GM12864 (cell line): ENCODE measurements at regions not wholly inside any gene's neighbourhood (a gene's known extent, or its start where the extent isn't known, plus 50 kb on each side); places are given as distances from the start of the nearest gene placed in this dataset.

Source experiments
- DNase-seq: peaks from one replicate; pipeline ENCODE4 v3.0.0-alpha.2; 2011; ENCODE audit warnings: low read depth
- H3K4me3 ChIP-seq: 2 replicates; pipeline ENCODE4 v1.5.1; 2011; ENCODE audit warnings: mild to moderate bottlenecking, low read depth, low read length, control low read depth
- TF ChIP-seq, protein P1 (sequence below): IDR thresholded peaks from 2 replicates; pipeline ENCODE4 v1.5.1; 2011; ENCODE audit warnings: low read depth, mild to moderate bottlenecking, moderate library complexity, low read length, control low read depth, inconsistent platforms; ENCODE audit errors: missing control alignments

DNA sequence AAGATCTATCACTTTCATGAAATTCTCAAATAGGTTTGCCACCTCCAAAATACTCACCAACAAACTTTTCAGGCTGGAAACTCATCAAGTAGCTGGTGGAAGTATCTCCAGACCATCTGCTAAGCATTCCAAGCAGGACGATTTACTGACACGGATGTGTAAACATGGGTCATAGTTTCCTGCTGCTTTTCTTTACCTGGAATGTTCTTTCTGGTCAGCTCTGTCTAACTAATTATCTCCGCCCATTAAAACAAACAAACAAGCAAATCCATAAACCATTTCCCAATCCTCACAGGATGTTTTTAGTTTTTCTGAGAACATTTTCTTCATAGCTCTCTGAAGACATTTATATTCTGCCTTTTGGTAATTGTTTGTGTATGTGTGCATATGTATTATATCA lies 397.0 kb downstream of the METTL15 start:
- TF ChIP-seq, protein P1, sequence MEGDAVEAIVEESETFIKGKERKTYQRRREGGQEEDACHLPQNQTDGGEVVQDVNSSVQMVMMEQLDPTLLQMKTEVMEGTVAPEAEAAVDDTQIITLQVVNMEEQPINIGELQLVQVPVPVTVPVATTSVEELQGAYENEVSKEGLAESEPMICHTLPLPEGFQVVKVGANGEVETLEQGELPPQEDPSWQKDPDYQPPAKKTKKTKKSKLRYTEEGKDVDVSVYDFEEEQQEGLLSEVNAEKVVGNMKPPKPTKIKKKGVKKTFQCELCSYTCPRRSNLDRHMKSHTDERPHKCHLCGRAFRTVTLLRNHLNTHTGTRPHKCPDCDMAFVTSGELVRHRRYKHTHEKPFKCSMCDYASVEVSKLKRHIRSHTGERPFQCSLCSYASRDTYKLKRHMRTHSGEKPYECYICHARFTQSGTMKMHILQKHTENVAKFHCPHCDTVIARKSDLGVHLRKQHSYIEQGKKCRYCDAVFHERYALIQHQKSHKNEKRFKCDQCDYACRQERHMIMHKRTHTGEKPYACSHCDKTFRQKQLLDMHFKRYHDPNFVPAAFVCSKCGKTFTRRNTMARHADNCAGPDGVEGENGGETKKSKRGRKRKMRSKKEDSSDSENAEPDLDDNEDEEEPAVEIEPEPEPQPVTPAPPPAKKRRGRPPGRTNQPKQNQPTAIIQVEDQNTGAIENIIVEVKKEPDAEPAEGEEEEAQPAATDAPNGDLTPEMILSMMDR, result no peak
- DNase-seq, result no peak
- H3K4me3 ChIP-seq, result no peak overlapping the region

- no peak for DNase-seq
Measured at GRCh38 chr11:28504555-28505110, 396.4 kb downstream of the METTL15 start.

GRCh38 chr11:28495333-28495732 lies 387.1 kb downstream of the METTL15 start:
- DNase-seq, result no peak
- TF ChIP-seq, protein P1, result no peak
- H3K4me3 ChIP-seq, result no peak overlapping the region

More at GRCh38 chr11:28504555-28505110, 396.4 kb downstream of the METTL15 start:
- H3K4me3 ChIP-seq, result no peak overlapping the region
- TF ChIP-seq, protein P1, result no peak

GRCh38 chr11:28491431-28491830 lies 383.2 kb downstream of the METTL15 start:
- no peak for DNase-seq
- TF ChIP-seq, protein P1, result no peak
- H3K4me3 ChIP-seq, result no peak overlapping the region

DNA sequence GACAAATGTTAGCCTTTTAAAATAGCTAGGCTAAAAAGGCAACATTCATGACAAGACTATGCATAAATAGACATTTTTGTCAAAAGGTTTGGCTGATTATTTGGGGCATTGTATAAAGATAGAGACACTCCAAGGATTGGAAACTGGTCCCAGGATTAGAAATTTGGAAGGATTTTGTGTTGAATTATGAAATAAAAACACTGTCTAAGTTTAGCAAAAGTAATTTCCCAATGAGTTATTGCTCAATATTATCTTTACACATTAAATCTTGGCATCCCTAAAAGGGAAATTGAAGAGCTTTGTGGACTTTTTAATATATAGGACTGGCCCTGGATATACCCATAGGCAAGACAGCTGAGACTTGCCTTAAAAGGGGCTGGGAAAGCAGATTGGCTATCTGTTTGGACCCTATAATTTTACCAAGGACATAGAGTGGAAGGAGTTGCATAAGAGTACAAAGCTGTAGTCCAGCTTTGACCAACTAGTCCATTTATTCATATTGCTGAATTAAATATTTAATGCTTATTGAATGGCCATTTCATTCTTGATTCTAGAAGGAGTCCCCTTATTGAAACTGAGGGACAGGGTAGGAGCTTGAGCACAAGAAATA lies 382.7 kb downstream of the METTL15 start:
- no peak overlapping the region for H3K4me3 ChIP-seq
- DNase-seq, result no peak
- TF ChIP-seq, protein P1, result no peak

- DNase-seq, result no peak
- TF ChIP-seq, protein P1, result no peak
- H3K4me3 ChIP-seq, result no peak overlapping the region
Measured at GRCh38 chr11:28488336-28488735, 380.1 kb downstream of the METTL15 start.
